Heart left ventricle (tissue), 16 donors: ENCODE measurements at regions not wholly inside any gene's neighbourhood (a gene's known extent, or its start where the extent isn't known, plus 50 kb on each side); places are given as distances from the start of the nearest gene placed in this dataset.

Source experiments
- ATAC-seq, 4 donors: fragments of 200-7000 bp; cut with Tn5 transposase; one replicate each; pipeline ENCODE4 v1.9.1; 2020 to 2022; ENCODE audit warnings: moderate library complexity in 4 of 4, mild to moderate bottlenecking in 3 of 4, moderate number of reproducible peaks in 1 of 4
- DNase-seq, 5 donors: peaks; one replicate each; pipeline ENCODE4 v3.0.0-alpha.2; 2020
- H3K27ac ChIP-seq, 12 donors: fragments of 200-600 bp; sonication (generic) in 4 of 12; one replicate each; pipeline versions ENCODE4 v1.5.0 to v1.8.0; 2016 to 2022; ENCODE audit warnings: mild to moderate bottlenecking in 2 of 12
- H3K27me3 ChIP-seq, 9 donors: fragments of 200-600 bp; sonication (generic) in 2 of 9; one replicate each; pipeline versions ENCODE4 v1.5.1 to v1.8.0; 2016 to 2022; ENCODE audit warnings: mild to moderate bottlenecking in 3 of 9
- H3K36me3 ChIP-seq, 9 donors: fragments of 200-600 bp; sonication (generic) in 2 of 9; one replicate each; pipeline versions ENCODE4 v1.5.0 to v1.8.0; 2018 to 2022; ENCODE audit warnings: mild to moderate bottlenecking in 2 of 9
- H3K4me1 ChIP-seq, 12 donors: fragments of 200-600 bp; sonication (generic) in 4 of 12; one replicate each; pipeline versions ENCODE4 v1.5.0 to v1.8.0; 2016 to 2022; ENCODE audit warnings: mild to moderate bottlenecking in 3 of 12
- H3K4me3 ChIP-seq, 12 donors: fragments of 200-600 bp; sonication (generic) in 4 of 12; one replicate each; pipeline versions ENCODE4 v1.5.0 to v1.8.0; 2017 to 2022; ENCODE audit warnings: mild to moderate bottlenecking in 9 of 12, moderate library complexity in 4 of 12
- H3K9me3 ChIP-seq, 12 donors: fragments of 200-600 bp; sonication (generic) in 4 of 12; one replicate each; pipeline versions ENCODE4 v1.5.0 to v1.8.0; 2016 to 2022; ENCODE audit warnings: mild to moderate bottlenecking in 1 of 12
- CTCF ChIP-seq, 12 donors: fragments of 200-600 bp; sonication (generic) in 4 of 12; IDR thresholded peaks; one replicate each; pipeline versions ENCODE4 v1.5.0 to v1.8.0; 2018 to 2022; ENCODE audit warnings: antibody characterized with exemption in 12 of 12, mild to moderate bottlenecking in 5 of 12
- POLR2A ChIP-seq, 2 donors: fragments of 450-650 bp; IDR thresholded peaks; one replicate each; pipeline ENCODE4 v1.6.1; 2017; ENCODE audit warnings: antibody characterized with exemption in 2 of 2, mild to moderate bottlenecking in 2 of 2, moderate library complexity in 2 of 2
- WGBS, 4 donors: extraction: QIAGEN DNeasy Blood & Tissue Kit in 2 of 4; methylation state at CpG; one replicate each; pipeline versions ENCODE4 v1.1.5 to v1.1.7; 2013 to 2018; 5-methylcytosine and 5-hydroxymethylcytosine counted together
- intact Hi-C, 10 donors: fragments of 100-400 bp; cut with DNase I; formaldehyde crosslinking; loops; one replicate each; pipeline versions ENCODE4 v1.11.1 to v1.14.2; 2022
- donor health status: ischemic (EF 13 %, LVEDD 7.1; RV severe dilation, severe dysfunction).
- donor health status: healthy with polysubstance abuse.
- donor health status: DM: no; HTN: yes; CAD: no.
- donor health status: DM: no; HTN: no; CAD: no.
- donor health status: ischemic (EF 25% LVEDD 6.9; RV normal size, moderate dysfunction).
- donor health status: ischemic (EF 25% LVEDD 5.7; RV mildly dilated, moderate dysfunction).
- donor health status: healthy.
- donor health status: DM: yes; HTN: yes; CAD: no.
- donor health status: ischemic (EF 35%, LVEDD 5.7; RV mildly dilated, moderate dysfunction).
- donor health status: nonischemic (EF 11% LVEDD 7.7; RV severe dilation, severe dysfunction).
- donor health status: DM: yes; HTN: yes; CAD: no.
- donor health status: PGD.
- donor health status: ischemic (EF 29% LVEDD 5.4; RV normal size, mild dysfunction).
- donor health status: nonischemic (EF 23%, LVEDD 6.1; RV moderate dilation, normal function).

GRCh38 chr1:30286241-30286987 is 437.0 kb downstream of the MATN1 start:
- peak in 3 of 4 donors; percentile 24 to 36 (median 34) for ATAC-seq
- H3K36me3 ChIP-seq: no peaks in the 10 kb centered on the region
- peaks cover 0 to 4% (median 0%) of the 10 kb centered on the region in 12 donors for H3K4me1 ChIP-seq
- H3K27ac ChIP-seq: no peak overlapping the region
- H3K9me3 ChIP-seq: no peaks in the 10 kb centered on the region
- intact Hi-C loops: no loop called here
- peak in 1 of 5 donors; percentile 16 for DNase-seq
- no peak overlapping the region for H3K4me3 ChIP-seq
- peaks cover 0 to 9% (median 0%) of the 10 kb centered on the region in 9 donors for H3K27me3 ChIP-seq
- TF ChIP-seq POLR2A (IDR thresholded peaks at IDR 0.05) (no peak), CTCF (IDR thresholded peaks at IDR 0.05) (no peak)
- 73 to 77% (median 75%) methylated on average over 3 to 13 of the region's 13 CpGs for WGBS, 4 donors

GRCh38 chr1:30285501-30285932 is 437.9 kb downstream of the MATN1 start:
- no peaks in the 10 kb centered on the region for H3K9me3 ChIP-seq
- intact Hi-C loops: no loop called here
- peaks cover 0 to 4% (median 0%) of the 10 kb centered on the region in 12 donors for H3K4me1 ChIP-seq
- DNase-seq (peak in 1 of 5 donors; percentile 9), ATAC-seq (no peak)
- no peaks in the 10 kb centered on the region for H3K36me3 ChIP-seq
- no peak overlapping the region for H3K27ac ChIP-seq
- peaks cover 0 to 8% (median 0%) of the 10 kb centered on the region in 9 donors for H3K27me3 ChIP-seq
- no peak overlapping the region for H3K4me3 ChIP-seq
- TF ChIP-seq CTCF (IDR thresholded peaks at IDR 0.05): no peak
- TF ChIP-seq POLR2A (IDR thresholded peaks at IDR 0.05): no peak
- 81 to 88% (median 82%) methylated on average over 12 of the region's 12 CpGs for WGBS, 4 donors

GRCh38 chr1:30284728-30285475 is 438.5 kb downstream of the MATN1 start:
- peaks cover 0 to 4% (median 0%) of the 10 kb centered on the region in 12 donors for H3K4me1 ChIP-seq
- intact Hi-C loops: no loop called here
- ATAC-seq: no peak
- H3K27ac ChIP-seq: no peak overlapping the region
- peaks cover 0 to 6% (median 0%) of the 10 kb centered on the region in 9 donors for H3K27me3 ChIP-seq
- 73 to 79% (median 76%) methylated on average over 17 of the region's 17 CpGs for WGBS, 4 donors
- DNase-seq: peak in 1 of 5 donors; percentile 12
- no peaks in the 10 kb centered on the region for H3K36me3 ChIP-seq
- TF ChIP-seq POLR2A (IDR thresholded peaks at IDR 0.05): no peak
- no peak for TF ChIP-seq CTCF (IDR thresholded peaks at IDR 0.05)
- no peaks in the 10 kb centered on the region for H3K9me3 ChIP-seq
- H3K4me3 ChIP-seq: no peak overlapping the region

- intact Hi-C loops: no loop called here
- Histone ChIP-seq H3K4me3 (no peak overlapping the region), H3K4me1 (peaks cover 0 to 4% (median 0%) of the 10 kb centered on the region in 12 donors), H3K27ac (no peak overlapping the region), H3K36me3 (no peaks in the 10 kb centered on the region), H3K9me3 (peaks cover 0 to 3% (median 0%) of the 10 kb centered on the region in 12 donors), H3K27me3 (peaks cover 0 to 5% (median 0%) of the 10 kb centered on the region in 9 donors)
- 81 to 86% (median 82%) methylated on average over 4 of the region's 4 CpGs for WGBS, 4 donors
- no peak for TF ChIP-seq CTCF (IDR thresholded peaks at IDR 0.05)
- DNase-seq: no peak
- ATAC-seq: no peak
Measured at GRCh38 chr1:30284226-30284625, 439.2 kb downstream of the MATN1 start.
